ENCODE measurements at regions not wholly inside any gene's neighbourhood (a gene's known extent, or its start where the extent isn't known, plus 50 kb on each side); places are given as distances from the start of the nearest gene placed in this dataset.

DNA sequence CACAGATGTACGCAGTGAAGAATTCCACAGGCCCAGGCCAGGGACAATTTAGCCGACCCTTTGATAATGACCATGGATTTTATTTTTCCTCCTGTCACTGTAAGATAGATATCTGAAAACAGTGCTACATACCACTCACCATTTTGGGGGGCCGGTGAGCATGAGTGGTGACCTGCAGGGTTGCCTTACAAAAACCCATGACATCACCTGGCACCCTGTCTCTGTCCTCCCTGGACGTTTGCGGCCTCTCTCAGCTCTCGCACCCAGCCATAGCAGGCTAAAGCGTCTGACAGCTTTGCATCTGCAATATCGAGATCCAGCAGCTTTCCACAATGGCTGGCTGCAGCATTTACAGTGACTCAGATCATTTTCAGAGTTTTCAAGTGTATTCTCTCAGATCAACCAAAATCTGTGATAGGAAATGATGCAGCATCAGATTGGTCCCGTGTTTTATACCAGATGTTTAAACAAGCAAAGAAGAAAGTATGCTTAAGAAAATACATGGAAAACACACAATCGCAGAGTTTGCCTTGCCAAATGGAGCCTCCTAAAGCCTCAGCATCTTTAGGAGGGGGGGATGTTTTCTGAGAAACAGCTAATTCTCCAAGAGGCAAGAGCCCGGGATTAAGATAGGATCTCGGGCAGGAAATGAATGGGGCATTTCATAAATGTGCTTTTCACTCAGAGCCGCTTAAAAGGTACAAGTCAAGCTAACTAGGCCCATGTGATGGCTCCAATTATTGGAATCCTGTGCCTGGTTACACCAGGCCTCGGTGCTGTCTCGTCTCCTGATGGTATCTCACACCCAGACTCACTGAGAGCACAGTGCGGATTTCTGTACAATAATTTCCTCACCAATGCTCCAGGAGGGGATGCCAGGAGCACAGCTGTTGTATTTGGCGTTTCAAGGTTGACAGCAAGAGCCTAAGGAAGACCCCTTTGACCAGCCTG, 257.3 kb downstream of the XXYLT1 start:
- DNase-seq (ENCODE audit: low read depth): no peak

DNA sequence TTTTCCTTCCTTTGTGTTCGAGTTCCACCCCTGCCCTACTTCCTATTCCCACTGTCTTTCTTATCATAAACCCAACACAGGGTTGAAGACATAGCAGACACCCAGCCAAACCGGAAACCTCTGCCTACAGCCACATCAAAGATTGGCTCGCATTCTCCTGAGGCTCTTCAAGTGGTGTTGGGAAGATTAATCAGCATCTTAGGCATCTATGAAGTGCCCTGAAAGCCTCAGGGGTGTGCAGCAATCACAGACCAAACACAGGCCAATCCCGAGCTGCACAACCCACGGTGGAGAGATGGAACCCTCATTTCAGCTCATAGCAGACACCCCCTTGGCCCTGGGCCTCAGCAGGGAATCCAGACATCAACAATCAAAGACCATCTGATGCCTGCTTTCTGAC, 255.9 kb downstream of the XXYLT1 start:
- no peak for DNase-seq (ENCODE audit: low read depth)

DNA sequence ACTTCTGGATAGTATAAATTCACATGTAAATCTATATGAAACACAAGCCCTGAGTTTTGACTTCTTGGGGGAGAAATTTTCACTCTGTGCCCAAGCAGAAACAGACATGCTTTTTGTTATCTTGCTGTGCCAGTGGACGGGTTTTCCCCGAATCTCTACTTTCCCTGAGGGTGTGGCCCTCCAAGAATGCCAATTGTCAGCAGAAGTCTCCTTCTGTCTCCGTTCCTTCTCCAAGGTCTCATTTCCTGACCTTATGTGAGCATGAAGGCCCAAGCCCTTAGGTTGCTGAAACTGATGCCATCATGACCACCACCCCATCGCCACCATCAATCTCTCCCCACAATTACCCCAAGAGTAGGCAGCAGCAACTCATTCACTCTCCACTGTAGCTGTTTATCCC, 253.8 kb downstream of the XXYLT1 start:
- no peak for DNase-seq (ENCODE audit: low read depth)

Measured in stimulated activated CD8-positive, alpha-beta memory T cell treated with anti-CD3 and anti-CD28 coated beads, Interleukin-15, amount 100 ng/mL, for 24 hours (primary cell).